NCI-H446 treated with DMSO at 0.1 percent for 48 hours (cell line): ENCODE measurements at regions not wholly inside any gene's neighbourhood (a gene's known extent, or its start where the extent isn't known, plus 50 kb on each side); places are given as distances from the start of the nearest gene placed in this dataset.

ENCODE experiments used
- DNase-seq: peaks from one replicate; lab custom pipeline; 2025; lab: John Stamatoyannopoulos, UW

- DNase-seq, result no peak
These were observed 235.6 kb downstream of the KCNA4 start for GRCh38 chr11:29781268-29781667.

- no peak for DNase-seq
These were observed 236.1 kb downstream of the KCNA4 start for GRCh38 chr11:29780756-29781155.

- no peak for DNase-seq
These were observed 243.1 kb downstream of the KCNA4 start for GRCh38 chr11:29773656-29774264.

GRCh38 chr11:29756871-29757270, 260.0 kb downstream of the KCNA4 start:
- no peak for DNase-seq

- DNase-seq, result no peak
These were observed 261.4 kb downstream of the KCNA4 start for GRCh38 chr11:29755474-29755873.

- DNase-seq, result no peak
These were observed 265.2 kb downstream of the KCNA4 start for GRCh38 chr11:29751618-29752017.

GRCh38 chr11:29750392-29750791, 266.4 kb downstream of the KCNA4 start:
- no peak for DNase-seq

- DNase-seq, result no peak
These were observed 282.5 kb downstream of the KCNA4 start for GRCh38 chr11:29734287-29734686.

GRCh38 chr11:29713831-29714320, 303.0 kb downstream of the KCNA4 start:
- DNase-seq, result no peak

- no peak for DNase-seq
These were observed 304.2 kb downstream of the KCNA4 start for GRCh38 chr11:29712616-29713015.

GRCh38 chr11:29707924-29708323, 308.9 kb downstream of the KCNA4 start:
- DNase-seq, result no peak

GRCh38 chr11:29685361-29685760, 331.5 kb downstream of the KCNA4 start:
- DNase-seq, result no peak

- no peak for DNase-seq
These were observed 334.0 kb downstream of the KCNA4 start for GRCh38 chr11:29682856-29683255.

- no peak for DNase-seq
These were observed 336.8 kb downstream of the KCNA4 start for GRCh38 chr11:29679996-29680395.

- no peak for DNase-seq
These were observed 339.8 kb downstream of the KCNA4 start for GRCh38 chr11:29676993-29677392.

- no peak for DNase-seq
These were observed 347.5 kb downstream of the KCNA4 start for GRCh38 chr11:29669310-29669709.

GRCh38 chr11:29657709-29658108, 359.1 kb downstream of the KCNA4 start:
- no peak for DNase-seq

- DNase-seq, result no peak
These were observed 360.2 kb downstream of the KCNA4 start for GRCh38 chr11:29656597-29656996.

- DNase-seq, result no peak
These were observed 371.5 kb downstream of the KCNA4 start for GRCh38 chr11:29645373-29645772.

GRCh38 chr11:29641201-29641600, 375.6 kb downstream of the KCNA4 start:
- DNase-seq, result no peak

- no peak for DNase-seq
These were observed 382.1 kb downstream of the KCNA4 start for GRCh38 chr11:29634744-29635143.

- no peak for DNase-seq
These were observed 382.6 kb downstream of the KCNA4 start for GRCh38 chr11:29634244-29634643.

- DNase-seq, result no peak
These were observed 387.5 kb downstream of the KCNA4 start for GRCh38 chr11:29629286-29629685.

- DNase-seq, result no peak
These were observed 388.2 kb downstream of the KCNA4 start for GRCh38 chr11:29628609-29629008.
